ENCODE measurements at regions not wholly inside any gene's neighbourhood (a gene's known extent, or its start where the extent isn't known, plus 50 kb on each side); places are given as distances from the start of the nearest gene placed in this dataset.

DNA sequence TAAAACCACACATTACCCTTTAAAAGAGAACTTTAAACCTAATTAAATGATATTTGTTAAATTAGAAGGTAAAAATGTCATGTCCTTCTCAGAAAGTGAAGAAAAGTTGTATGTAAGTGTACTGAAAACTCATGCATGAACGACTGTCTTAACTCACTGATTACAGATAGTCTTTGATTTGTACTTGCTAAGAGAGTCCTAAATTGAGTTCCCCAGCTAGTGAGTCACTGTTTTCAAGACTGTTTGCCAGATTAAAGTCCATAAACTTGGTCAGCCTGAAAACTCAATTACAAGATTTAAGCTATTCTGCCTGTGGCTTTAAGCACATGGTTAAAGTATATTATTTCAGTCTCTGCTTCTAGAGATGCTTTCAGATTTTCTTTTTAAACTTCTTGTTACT lies 124.9 kb upstream of the ZCCHC13 start:
- TF ChIP-seq CTCF (IDR thresholded peaks at IDR 0.05) (no peak), POLR2A (IDR thresholded peaks at IDR 0.05) (no peak), POLR2AphosphoS5 (IDR thresholded peaks at IDR 0.05; ENCODE audit: insufficient read depth in 1 of 2, low read depth in 1 of 2) (no peak)
